ENCODE measurements at regions not wholly inside any gene's neighbourhood (a gene's known extent, or its start where the extent isn't known, plus 50 kb on each side); places are given as distances from the start of the nearest gene placed in this dataset.

DNA sequence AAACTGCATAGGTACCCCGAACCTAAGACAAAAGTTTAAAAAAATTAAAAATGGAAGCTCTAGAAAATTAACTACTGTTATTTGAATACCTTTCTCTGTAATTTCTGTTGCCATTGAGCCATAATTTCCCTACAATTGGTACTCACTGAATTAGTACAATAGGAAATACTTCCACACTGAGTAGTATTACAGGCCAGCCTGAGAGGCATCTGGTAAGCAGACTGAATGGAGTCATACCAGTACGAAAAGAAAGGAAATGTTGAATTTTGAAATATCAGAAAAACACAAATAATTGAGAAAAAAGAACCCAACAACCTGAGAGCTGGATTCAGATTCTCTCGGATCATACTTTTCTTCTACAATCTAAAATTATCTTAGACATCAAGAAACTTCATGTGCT is 791.3 kb downstream of the TENT5A start:
- TF ChIP-seq, protein P1, sequence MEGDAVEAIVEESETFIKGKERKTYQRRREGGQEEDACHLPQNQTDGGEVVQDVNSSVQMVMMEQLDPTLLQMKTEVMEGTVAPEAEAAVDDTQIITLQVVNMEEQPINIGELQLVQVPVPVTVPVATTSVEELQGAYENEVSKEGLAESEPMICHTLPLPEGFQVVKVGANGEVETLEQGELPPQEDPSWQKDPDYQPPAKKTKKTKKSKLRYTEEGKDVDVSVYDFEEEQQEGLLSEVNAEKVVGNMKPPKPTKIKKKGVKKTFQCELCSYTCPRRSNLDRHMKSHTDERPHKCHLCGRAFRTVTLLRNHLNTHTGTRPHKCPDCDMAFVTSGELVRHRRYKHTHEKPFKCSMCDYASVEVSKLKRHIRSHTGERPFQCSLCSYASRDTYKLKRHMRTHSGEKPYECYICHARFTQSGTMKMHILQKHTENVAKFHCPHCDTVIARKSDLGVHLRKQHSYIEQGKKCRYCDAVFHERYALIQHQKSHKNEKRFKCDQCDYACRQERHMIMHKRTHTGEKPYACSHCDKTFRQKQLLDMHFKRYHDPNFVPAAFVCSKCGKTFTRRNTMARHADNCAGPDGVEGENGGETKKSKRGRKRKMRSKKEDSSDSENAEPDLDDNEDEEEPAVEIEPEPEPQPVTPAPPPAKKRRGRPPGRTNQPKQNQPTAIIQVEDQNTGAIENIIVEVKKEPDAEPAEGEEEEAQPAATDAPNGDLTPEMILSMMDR (conservative IDR thresholded peaks at IDR 0.05): no peak
- TF ChIP-seq ZFX (IDR thresholded peaks at IDR 0.05): no peak
